ENCODE measurements at regions not wholly inside any gene's neighbourhood (a gene's known extent, or its start where the extent isn't known, plus 50 kb on each side); places are given as distances from the start of the nearest gene placed in this dataset.
"Not testable (repeated sequence)": the region's sequence is repeated elsewhere in the genome, so short reads cannot be mapped to it uniquely, and the experiment has no call there.

GRCh38 chrY:7588176-7588575, 676.6 kb upstream of the AMELY start:
- not testable (repeated sequence) for ATAC-seq

- no peak for ATAC-seq
Measured at GRCh38 chrY:7562541-7562940, 651.0 kb upstream of the AMELY start.

- no peak for ATAC-seq
Measured at GRCh38 chrY:7557675-7558074, 646.1 kb upstream of the AMELY start.

GRCh38 chrY:7555006-7555405, 643.5 kb upstream of the AMELY start:
- no peak for ATAC-seq

DNA sequence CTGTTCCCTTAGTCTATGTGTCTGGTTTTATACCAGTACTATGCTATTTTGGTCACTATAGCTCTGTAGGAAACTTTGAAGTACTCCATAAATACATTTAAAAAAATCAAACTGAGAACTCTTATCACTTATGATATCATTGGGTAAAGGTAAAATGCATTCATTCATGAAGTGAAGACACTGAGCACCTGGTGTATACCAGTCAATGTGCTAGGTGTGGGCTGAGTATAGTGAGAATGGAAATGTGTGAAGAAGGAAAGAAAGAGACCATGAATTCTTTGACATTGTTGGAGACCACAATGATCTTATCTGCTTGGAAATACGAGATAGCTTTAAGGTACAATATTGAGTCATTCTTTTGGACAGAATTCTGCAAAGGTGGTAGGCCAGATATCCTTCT, 633.5 kb upstream of the AMELY start:
- ATAC-seq, result no peak

- no peak for ATAC-seq
Measured at GRCh38 chrY:7544172-7544770, 632.7 kb upstream of the AMELY start.

DNA sequence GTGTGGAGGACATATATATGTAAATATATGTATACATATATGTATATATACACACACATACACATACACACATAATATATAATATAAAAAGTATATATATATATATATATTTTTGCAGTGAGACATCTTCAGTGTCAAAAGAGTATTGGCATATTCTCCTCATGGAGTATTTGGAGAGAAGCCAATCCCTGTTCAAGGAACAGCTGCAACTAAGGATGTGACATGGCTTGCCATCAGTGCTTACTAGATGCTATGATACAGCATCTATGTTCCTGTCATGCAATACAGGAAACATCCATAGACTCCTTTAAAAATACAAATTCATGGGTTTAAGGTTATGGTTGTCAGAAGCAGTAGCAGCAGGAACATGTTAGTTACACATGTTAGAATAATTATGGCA, 632.0 kb upstream of the AMELY start:
- no peak for ATAC-seq

GRCh38 chrY:7542256-7542858, 630.8 kb upstream of the AMELY start:
- ATAC-seq, result no peak

- no peak for ATAC-seq
Measured at GRCh38 chrY:7529396-7529795, 617.8 kb upstream of the AMELY start.

- ATAC-seq, result not testable (repeated sequence)
Measured at GRCh38 chrY:7527568-7527967, 616.0 kb upstream of the AMELY start.

DNA sequence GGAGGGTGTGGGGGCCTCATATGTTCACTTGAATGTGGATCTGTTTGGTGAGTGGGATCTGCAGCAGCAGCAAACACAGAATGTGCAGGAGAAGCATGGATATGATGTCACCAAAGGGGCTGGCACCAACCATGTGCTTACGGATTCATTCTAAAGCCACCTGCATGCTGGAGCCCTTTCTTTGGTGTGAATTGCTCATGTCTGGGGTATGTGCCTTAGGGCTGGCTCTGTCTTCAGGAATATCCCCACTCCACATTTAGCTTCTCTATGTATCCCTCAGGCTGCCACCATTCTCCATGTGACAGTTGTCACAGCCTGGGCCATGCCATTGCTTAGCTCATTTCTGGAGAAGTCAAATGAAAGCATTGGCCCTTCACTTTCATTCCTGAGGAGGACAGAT, 606.8 kb upstream of the AMELY start:
- no peak for ATAC-seq

GRCh38 chrY:7516268-7516667, 604.7 kb upstream of the AMELY start:
- no peak for ATAC-seq

GRCh38 chrY:7515812-7516211, 604.3 kb upstream of the AMELY start:
- no peak for ATAC-seq

- ATAC-seq, result no peak
Measured at GRCh38 chrY:7502896-7503295, 591.3 kb upstream of the AMELY start.

DNA sequence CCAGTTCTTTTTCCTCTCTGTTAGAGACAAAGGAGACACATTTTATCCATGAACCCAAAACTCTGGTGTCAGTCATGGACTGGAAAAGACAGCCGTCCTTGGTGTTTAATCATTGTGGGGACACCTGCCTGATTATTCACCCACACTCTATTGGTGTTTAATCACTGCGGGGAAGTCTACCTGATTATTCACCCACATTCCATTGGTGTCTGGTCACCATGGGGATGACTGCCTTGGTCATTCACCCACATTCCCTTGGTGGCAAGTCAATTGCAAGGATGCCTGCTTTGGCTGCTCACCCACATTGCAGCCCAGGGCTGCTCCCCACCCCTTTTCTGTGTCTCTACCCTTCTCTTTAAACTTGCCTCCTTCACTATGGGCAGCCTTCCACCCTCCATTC, 589.7 kb upstream of the AMELY start:
- ATAC-seq, result no peak

DNA sequence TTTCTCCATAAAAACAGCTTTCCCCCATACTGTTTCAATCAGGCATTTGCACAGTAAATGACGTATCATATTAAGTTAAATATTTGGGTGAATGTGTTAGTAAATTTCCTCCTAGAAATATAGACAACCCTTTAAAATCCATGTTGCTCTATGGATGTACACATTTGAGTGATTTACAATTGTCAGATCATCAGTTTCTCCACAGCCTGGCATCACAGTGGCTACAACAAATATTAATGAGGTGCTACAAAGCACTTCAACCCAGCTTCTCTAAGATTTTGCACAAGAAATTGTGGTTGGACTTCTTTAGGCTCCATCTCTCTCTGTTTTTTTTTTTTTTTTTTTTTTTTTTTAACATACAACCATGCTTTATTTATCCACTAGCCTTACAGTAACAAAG, 584.4 kb upstream of the AMELY start:
- no peak for ATAC-seq

DNA sequence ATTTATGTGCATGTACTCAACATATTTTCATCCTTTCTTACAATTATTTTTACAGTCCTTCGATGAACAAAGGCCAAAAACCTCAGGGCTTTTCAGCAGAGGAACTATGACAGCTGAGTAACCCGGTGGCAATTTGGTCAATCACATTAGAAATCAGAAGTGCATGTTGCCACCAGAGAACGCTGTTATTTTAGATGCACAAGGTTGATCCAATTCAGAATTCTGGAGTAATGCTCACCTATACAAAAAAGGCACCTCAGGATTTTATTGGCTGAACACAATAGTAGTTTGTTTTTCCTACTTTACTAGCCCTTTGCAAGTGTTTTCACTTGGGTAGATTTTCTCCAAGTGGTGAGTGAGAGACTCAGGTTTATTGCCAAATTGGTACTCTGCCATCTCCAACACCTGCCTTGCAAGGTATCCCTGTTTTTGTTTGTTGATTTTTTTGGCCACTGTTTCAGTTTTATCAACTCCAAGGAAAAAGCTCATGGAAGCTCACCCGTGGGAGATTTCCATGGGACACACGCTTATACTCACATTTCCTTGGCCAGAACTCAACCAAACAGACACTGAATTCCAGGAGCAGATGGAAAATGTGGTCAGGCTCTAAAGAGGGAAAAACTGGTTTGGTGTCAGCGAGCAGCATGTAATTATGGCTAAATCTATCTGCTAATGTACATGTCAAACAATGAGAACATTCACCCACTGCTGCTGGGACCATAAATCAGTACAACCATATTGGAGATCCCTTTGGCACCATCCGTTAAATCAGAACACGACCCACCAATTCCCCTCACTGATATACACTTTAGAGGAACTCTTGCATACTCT, 573.1 kb upstream of the AMELY start:
- not testable (repeated sequence) for ATAC-seq

GRCh38 chrY:7471976-7472375, 560.4 kb upstream of the AMELY start:
- ATAC-seq, result no peak

- ATAC-seq, result no peak
Measured at GRCh38 chrY:7470037-7470436, 558.5 kb upstream of the AMELY start.

DNA sequence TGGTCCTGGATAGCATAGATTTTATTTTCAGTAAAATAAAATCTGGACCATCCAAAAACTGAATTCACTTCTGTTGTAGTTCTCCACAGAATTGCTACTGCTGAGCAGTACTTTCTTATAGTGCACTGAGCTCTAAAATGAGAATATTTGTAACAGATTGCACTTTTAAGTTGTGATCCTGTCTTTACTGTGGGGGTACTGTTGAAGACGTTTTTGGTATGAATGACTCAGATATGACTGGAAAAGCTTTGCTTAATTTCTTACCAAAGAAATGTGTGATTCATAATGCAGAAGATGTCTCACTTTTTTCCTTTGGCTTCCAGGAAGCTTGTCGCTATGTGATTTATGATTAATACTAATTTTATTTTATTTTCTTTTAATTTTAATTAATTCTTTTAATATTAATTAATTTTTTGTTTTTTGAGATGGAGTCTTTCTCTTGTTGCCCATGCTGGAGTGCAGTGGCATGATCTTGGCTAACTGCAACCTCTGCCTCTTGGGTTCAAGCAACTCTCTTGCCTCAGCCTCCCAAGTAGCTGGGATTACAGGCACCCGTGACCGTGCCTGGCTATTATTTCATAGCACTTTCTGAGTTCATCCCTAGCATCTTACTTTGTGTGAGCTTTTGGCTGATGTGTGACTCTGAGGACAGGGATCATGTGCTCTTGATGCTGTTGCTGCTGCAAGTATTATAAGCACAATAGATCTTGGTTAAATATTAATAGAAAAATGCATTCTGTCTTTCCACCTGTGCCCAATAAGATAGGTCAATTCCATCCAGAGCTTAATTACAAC, 557.6 kb upstream of the AMELY start:
- no peak for ATAC-seq

- no peak for ATAC-seq
Measured at GRCh38 chrY:7467796-7468520, 556.4 kb upstream of the AMELY start.

DNA sequence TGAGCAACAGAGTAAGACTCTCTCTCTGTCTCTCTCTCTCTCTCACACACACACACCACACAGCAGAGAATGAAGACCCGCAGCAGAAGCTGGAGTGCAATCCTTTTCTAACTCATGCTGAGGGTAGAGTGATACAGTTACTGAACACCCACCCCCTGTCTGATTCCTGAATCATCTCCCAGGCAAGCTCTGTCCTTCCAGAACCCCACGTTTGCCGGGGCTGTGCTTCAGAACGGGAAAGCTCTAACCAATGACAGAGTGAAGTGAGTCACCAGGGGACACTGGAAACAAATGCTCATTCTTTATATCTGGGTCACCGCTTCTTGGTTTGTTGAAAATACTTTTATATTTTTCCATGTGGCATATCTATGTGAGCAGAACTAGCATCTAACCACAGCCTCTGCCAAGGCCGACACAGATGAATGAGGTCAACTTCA, 553.7 kb upstream of the AMELY start:
- ATAC-seq, result no peak

Measured in esophagus mucosa (tissue), 1 donor.